GM18499 (cell line): ENCODE measurements at regions not wholly inside any gene's neighbourhood (a gene's known extent, or its start where the extent isn't known, plus 50 kb on each side); places are given as distances from the start of the nearest gene placed in this dataset.
"Not testable (repeated sequence)": the region's sequence is repeated elsewhere in the genome, so short reads cannot be mapped to it uniquely, and the experiment has no call there.

Experiments used
- ATAC-seq: cut with Tn5 transposase; IDR thresholded peaks from one replicate; pipeline ENCODE4 v1.9.1; 2021; ENCODE audit warnings: moderate number of reproducible peaks; ENCODE audit not compliant: insufficient read depth, unreplicated experiment

GRCh38 chr12:34299802-34300193 lies 277.5 kb downstream of the ALG10 start:
- ATAC-seq, result no peak

- no peak for ATAC-seq
Measured at GRCh38 chr12:34300376-34301250, 278.3 kb downstream of the ALG10 start.

- ATAC-seq, result no peak
Measured at GRCh38 chr12:34301251-34302130, 279.2 kb downstream of the ALG10 start.

GRCh38 chr12:34302131-34302885 lies 280.0 kb downstream of the ALG10 start:
- ATAC-seq, result no peak

- no peak for ATAC-seq
Measured at GRCh38 chr12:34303091-34303870, 281.0 kb downstream of the ALG10 start.

GRCh38 chr12:34304001-34304400 lies 281.7 kb downstream of the ALG10 start:
- no peak for ATAC-seq

- no peak for ATAC-seq
Measured at GRCh38 chr12:34304546-34304945, 282.2 kb downstream of the ALG10 start.

GRCh38 chr12:34305176-34305575 lies 282.9 kb downstream of the ALG10 start:
- ATAC-seq, result no peak

- no peak for ATAC-seq
Measured at GRCh38 chr12:34306133-34306830, 284.0 kb downstream of the ALG10 start.

- not testable (repeated sequence) for ATAC-seq
Measured at GRCh38 chr12:34309806-34310804, 287.8 kb downstream of the ALG10 start.

- ATAC-seq, result no peak
Measured at GRCh38 chr12:34311337-34311736, 289.0 kb downstream of the ALG10 start.

- no peak for ATAC-seq
Measured at GRCh38 chr12:34327671-34328070, 305.4 kb downstream of the ALG10 start.

GRCh38 chr12:34333337-34333736 lies 311.0 kb downstream of the ALG10 start:
- ATAC-seq, result no peak

- no peak for ATAC-seq
Measured at GRCh38 chr12:34334538-34334937, 312.2 kb downstream of the ALG10 start.

- ATAC-seq, result no peak
Measured at GRCh38 chr12:34334953-34335743, 312.9 kb downstream of the ALG10 start.

GRCh38 chr12:34335819-34336262 lies 313.5 kb downstream of the ALG10 start:
- no peak for ATAC-seq
